ENCODE measurements at regions not wholly inside any gene's neighbourhood (a gene's known extent, or its start where the extent isn't known, plus 50 kb on each side); places are given as distances from the start of the nearest gene placed in this dataset.

DNA sequence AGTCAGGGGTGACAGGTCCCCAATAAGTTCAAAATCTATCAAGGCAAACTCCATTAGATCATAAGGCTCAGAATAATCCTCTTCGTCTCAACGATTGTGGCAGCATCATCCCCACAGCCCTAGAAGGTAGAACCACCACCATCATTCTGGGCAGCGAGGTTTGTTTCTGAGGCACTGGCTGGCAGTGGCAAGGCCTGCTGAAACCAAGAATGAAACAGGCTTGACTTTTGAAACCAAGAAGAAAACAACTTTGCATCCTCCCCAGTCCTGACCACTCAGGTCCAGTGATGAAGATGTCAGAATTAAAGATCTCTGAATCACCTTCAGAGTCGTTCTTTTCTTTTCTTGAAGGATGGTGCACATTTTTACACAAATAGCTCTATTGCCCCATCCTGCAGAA is 152.6 kb upstream of the SYT1 start:
- Histone ChIP-seq H3K9ac (replicated peaks; ENCODE audit: extremely low read depth, insufficient read depth, low read length) (no peak overlapping the region), H3K27me3 (ENCODE audit: control insufficient read depth in 2 of 2, insufficient read depth in 2 of 2, low read length in 2 of 2) (no peaks in the 10 kb centered on the region), H3K27ac (ENCODE audit: insufficient read depth, low read depth, low read length) (no peak overlapping the region), H3K4me3 (replicated peaks in 1 of 3; ENCODE audit: insufficient read depth in 1 of 3, low read depth in 1 of 3, low read length in 3 of 3) (no peak overlapping the region), H3K79me2 (ENCODE audit: control insufficient read depth, insufficient read depth, low read length) (no peaks in the 10 kb centered on the region), H3K9me3 (replicated peaks; ENCODE audit: control insufficient read depth, insufficient read depth, low read length) (no peaks in the 10 kb centered on the region), H3K4me2 (ENCODE audit: insufficient read depth, low read length) (no peak overlapping the region), H4K20me1 (replicated peaks; ENCODE audit: control insufficient read depth, extremely low read depth, insufficient read depth, low read length) (no peaks in the 10 kb centered on the region), H2AFZ (ENCODE audit: low read depth, low read length) (no peak overlapping the region), H3K9me1 (replicated peaks; ENCODE audit: control insufficient read depth, extremely low read depth, insufficient read depth, low read length) (no peaks in the 10 kb centered on the region), H3K36me3 (ENCODE audit: control insufficient read depth in 2 of 2, extremely low read depth in 1 of 2, insufficient read depth in 2 of 2, low read length in 2 of 2) (no peaks in the 10 kb centered on the region), H3K4me1 (ENCODE audit: control insufficient read depth, extremely low read depth, insufficient read depth, low read length) (no peaks in the 10 kb centered on the region)
- intact Hi-C loops (cut with micrococcal nuclease) (no loop called here), dilution Hi-C loops (cut with MboI; ENCODE audit: extremely low pct_ligation_motif_present, low sequenced_read_pairs) (no loop called here)
- FAIRE-seq, result no peak
- BruUV-seq (replicated peaks), result no TSS peak
- ChIA-PET POLR2A (no interaction called here), CTCF (interaction anchor here (0.6 kb wide), 2 partner anchors 334 to 982 kb away, joined by 3 to 4 read pairs; no protein-coding TSS in a partner anchor)
- DNase-seq (ENCODE audit: low read depth, low spot score), result no peak
- TF ChIP-seq, protein P1, sequence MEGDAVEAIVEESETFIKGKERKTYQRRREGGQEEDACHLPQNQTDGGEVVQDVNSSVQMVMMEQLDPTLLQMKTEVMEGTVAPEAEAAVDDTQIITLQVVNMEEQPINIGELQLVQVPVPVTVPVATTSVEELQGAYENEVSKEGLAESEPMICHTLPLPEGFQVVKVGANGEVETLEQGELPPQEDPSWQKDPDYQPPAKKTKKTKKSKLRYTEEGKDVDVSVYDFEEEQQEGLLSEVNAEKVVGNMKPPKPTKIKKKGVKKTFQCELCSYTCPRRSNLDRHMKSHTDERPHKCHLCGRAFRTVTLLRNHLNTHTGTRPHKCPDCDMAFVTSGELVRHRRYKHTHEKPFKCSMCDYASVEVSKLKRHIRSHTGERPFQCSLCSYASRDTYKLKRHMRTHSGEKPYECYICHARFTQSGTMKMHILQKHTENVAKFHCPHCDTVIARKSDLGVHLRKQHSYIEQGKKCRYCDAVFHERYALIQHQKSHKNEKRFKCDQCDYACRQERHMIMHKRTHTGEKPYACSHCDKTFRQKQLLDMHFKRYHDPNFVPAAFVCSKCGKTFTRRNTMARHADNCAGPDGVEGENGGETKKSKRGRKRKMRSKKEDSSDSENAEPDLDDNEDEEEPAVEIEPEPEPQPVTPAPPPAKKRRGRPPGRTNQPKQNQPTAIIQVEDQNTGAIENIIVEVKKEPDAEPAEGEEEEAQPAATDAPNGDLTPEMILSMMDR (IDR thresholded peaks at IDR 0.05; ENCODE audit: extremely low read depth in 1 of 2, insufficient read depth in 1 of 2, low read depth in 1 of 2, low read length in 2 of 2), result no peak
- TF ChIP-seq POLR2A (IDR thresholded peaks at IDR 0.05; ENCODE audit: low read depth, low read length), result no peak
- TF ChIP-seq MYC (IDR thresholded peaks at IDR 0.05; ENCODE audit: low read depth, low read length), result no peak
- TF ChIP-seq MAX (IDR thresholded peaks at IDR 0.05; ENCODE audit: insufficient read depth, insufficient read length), result no peak
- no peak for TF ChIP-seq FOS (IDR thresholded peaks at IDR 0.05; ENCODE audit: borderline replicate concordance, insufficient read depth, low read length)
- no peak for TF ChIP-seq POLR2AphosphoS5 (IDR thresholded peaks at IDR 0.05; ENCODE audit: insufficient read depth, low read depth, low read length)
- TF ChIP-seq JUN (IDR thresholded peaks at IDR 0.05; ENCODE audit: borderline replicate concordance, insufficient read depth, insufficient read length, low read depth), result no peak
- no peak for TF ChIP-seq GATA2 (IDR thresholded peaks at IDR 0.05; ENCODE audit: insufficient read depth, insufficient read length, low read depth, low read length)
- TF ChIP-seq EZH2 (IDR thresholded peaks at IDR 0.05; ENCODE audit: borderline replicate concordance, low read depth, low read length, severe bottlenecking), result no peak
